Neural cell (in vitro differentiated cells): ENCODE measurements at regions not wholly inside any gene's neighbourhood (a gene's known extent, or its start where the extent isn't known, plus 50 kb on each side); places are given as distances from the start of the nearest gene placed in this dataset.

Experiments
- H2AFZ ChIP-seq: fragments of 200-600, 300-800 bp; sonication (generic), shearing (Covaris generic); 2 replicates; pipeline ENCODE4 v1.6.0; 2014; ENCODE audit warnings: low read depth, mild to moderate bottlenecking, antibody characterized with exemption, low read length, moderate library complexity
- H3F3A ChIP-seq: fragments of 200-600 bp; shearing (Covaris generic); 2 replicates; pipeline ENCODE4 v1.6.1; 2016; ENCODE audit warnings: mild to moderate bottlenecking, moderate library complexity, mixed read lengths, antibody characterized with exemption, low read length; ENCODE audit not compliant: insufficient read depth, poor library complexity, severe bottlenecking
- H3K27ac ChIP-seq: fragments of 200-600, 300-800 bp; sonication (generic), shearing (Covaris generic); 2 replicates; pipeline ENCODE4 v1.5.1; 2014; ENCODE audit warnings: mild to moderate bottlenecking, low read length, moderate library complexity
- H3K27me3 ChIP-seq: fragments of 300-800, 200-600 bp; sonication (generic), shearing (Covaris generic); 2 replicates; pipeline ENCODE4 v1.6.0; 2014; ENCODE audit warnings: mild to moderate bottlenecking, low read depth, low read length, moderate library complexity; ENCODE audit not compliant: insufficient read depth
- H3K36me3 ChIP-seq: fragments of 300-800, 200-600 bp; sonication (generic), shearing (Covaris generic); 2 replicates; pipeline ENCODE4 v1.5.1; 2014; ENCODE audit warnings: mild to moderate bottlenecking, antibody characterized with exemption, low read length, moderate library complexity; ENCODE audit not compliant: insufficient read depth
- H3K4me2 ChIP-seq: fragments of 300-800, 200-600 bp; sonication (generic), shearing (Covaris generic); 2 replicates; pipeline ENCODE4 v1.6.0; 2014; ENCODE audit warnings: mild to moderate bottlenecking, low read length
- H3K4me3 ChIP-seq: fragments of 300-800, 200-600 bp; sonication (generic), shearing (Covaris generic); 2 replicates; pipeline ENCODE4 v1.5.1; 2014; ENCODE audit warnings: mild to moderate bottlenecking, low read length, moderate library complexity
- H3K79me2 ChIP-seq: fragments of 200-600 bp; shearing (Covaris generic); replicated peaks from 2 replicates; pipeline ENCODE4 v1.6.0; 2014; ENCODE audit warnings: mild to moderate bottlenecking, low read length, moderate library complexity; ENCODE audit not compliant: insufficient read depth
- H3K9ac ChIP-seq: fragments of 300-800, 200-600 bp; sonication (generic), shearing (Covaris generic); 2 replicates; pipeline ENCODE4 v1.6.1; 2016; ENCODE audit warnings: mild to moderate bottlenecking, low read length, mixed read lengths
- H3K9me2 ChIP-seq: fragments of 200-600 bp; shearing (Covaris generic); 2 replicates; pipeline ENCODE4 v1.6.1; 2016; ENCODE audit warnings: mild to moderate bottlenecking, low read length, mixed read lengths; ENCODE audit not compliant: insufficient read depth
- H3K9me3 ChIP-seq: fragments of 200-600, 300-800 bp; sonication (generic), shearing (Covaris generic); 2 replicates; pipeline ENCODE4 v1.6.1; 2016; ENCODE audit warnings: mild to moderate bottlenecking, mixed run types, low read length, moderate library complexity, mixed read lengths
- H4K20me1 ChIP-seq: fragments of 200-600 bp; shearing (Covaris generic); 2 replicates; pipeline ENCODE4 v1.6.1; 2016; ENCODE audit warnings: mild to moderate bottlenecking, mixed run types; ENCODE audit not compliant: insufficient read depth
- EP300 ChIP-seq: fragments of 450-650 bp; conservative IDR thresholded peaks from 2 replicates; pipeline ENCODE4 v1.6.1; 2014; ENCODE audit warnings: antibody characterized with exemption, mild to moderate bottlenecking, moderate library complexity; ENCODE audit not compliant: poor library complexity, severe bottlenecking
- EZH2 ChIP-seq: fragments of 200-600, 300-800 bp; shearing (Covaris generic), sonication (generic); IDR thresholded peaks from 2 replicates; pipeline ENCODE4 v1.6.1; 2014; ENCODE audit warnings: antibody characterized with exemption, low read length, borderline replicate concordance, mild to moderate bottlenecking; ENCODE audit not compliant: insufficient read depth, poor library complexity, severe bottlenecking
- MXI1 ChIP-seq: fragments of 450-650 bp; conservative IDR thresholded peaks from 2 replicates; pipeline ENCODE4 v1.6.1; 2014; ENCODE audit warnings: antibody characterized with exemption, mild to moderate bottlenecking; ENCODE audit not compliant: poor library complexity, severe bottlenecking
- POLR2AphosphoS5 ChIP-seq: IDR thresholded peaks from 2 replicates; pipeline ENCODE4 v1.6.1; 2012
- RAD21 ChIP-seq: fragments of 450-650 bp; conservative IDR thresholded peaks from 2 replicates; pipeline ENCODE4 v1.6.1; 2014; ENCODE audit warnings: antibody characterized with exemption, mild to moderate bottlenecking, moderate library complexity
- REST ChIP-seq: IDR thresholded peaks from 2 replicates; pipeline ENCODE4 v1.6.1; 2012; ENCODE audit warnings: borderline replicate concordance
- SMC3 ChIP-seq: fragments of 450-650 bp; conservative IDR thresholded peaks from 2 replicates; pipeline ENCODE4 v1.6.1; 2014; ENCODE audit warnings: antibody characterized with exemption, mild to moderate bottlenecking, moderate library complexity; ENCODE audit not compliant: poor library complexity
- TAF1 ChIP-seq: IDR thresholded peaks from 2 replicates; pipeline ENCODE4 v1.6.1; 2012; ENCODE audit warnings: low read depth
- TF ChIP-seq, protein P1 (sequence below): fragments of 450-650 bp; IDR thresholded peaks from 2 replicates; pipeline ENCODE4 v1.5.1; 2014; ENCODE audit warnings: antibody characterized with exemption, mild to moderate bottlenecking, moderate library complexity; ENCODE audit not compliant: poor library complexity, severe bottlenecking

DNA sequence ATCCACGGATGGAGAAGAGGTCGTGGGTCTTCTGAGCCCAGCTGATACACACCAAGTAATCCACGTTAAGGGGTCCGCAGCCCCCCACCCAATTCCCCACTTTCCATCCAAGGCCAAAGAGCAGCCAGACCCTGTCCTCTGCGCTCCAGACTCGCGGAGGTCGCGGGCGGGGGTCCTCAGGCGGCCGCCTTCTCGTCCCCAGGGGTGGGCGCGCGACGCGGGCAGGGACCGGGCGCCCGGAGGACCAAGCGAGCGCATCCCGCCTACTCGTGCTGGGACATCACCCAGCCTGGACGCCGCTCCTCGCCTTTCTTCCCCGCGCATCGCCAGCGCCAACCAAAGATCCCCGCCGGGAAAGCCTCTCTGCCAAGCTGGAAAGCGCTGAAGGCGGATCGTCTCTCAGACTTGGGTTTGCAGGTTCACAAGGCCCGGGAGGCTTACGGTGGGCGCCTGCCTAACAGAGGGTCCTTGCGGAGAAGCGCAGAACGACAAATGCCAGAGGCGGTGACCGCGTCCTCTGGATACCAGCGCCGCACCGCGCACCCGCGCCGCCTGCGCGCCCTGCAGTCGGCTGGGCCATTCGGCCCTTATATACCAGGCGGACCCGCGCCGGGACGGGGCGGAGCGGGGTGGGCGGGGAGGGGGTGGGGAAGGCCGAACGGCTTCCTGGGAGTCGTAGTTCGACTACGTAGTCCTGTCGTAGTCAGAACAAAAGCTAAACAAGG is 471.6 kb downstream of the SOX9 start:
- H2AFZ ChIP-seq, result peak overlapping the region; percentile 34
- H3K27me3 ChIP-seq, result peaks cover 11% of the 10 kb centered on the region
- TF ChIP-seq REST (peak; percentile 69), EZH2 (no peak), TAF1 (peak; percentile 88), RAD21 (peak; percentile 55), EP300 (peak; percentile 41), SMC3 (peak; percentile 45), POLR2AphosphoS5 (peak; percentile 96), MXI1 (peak; percentile 72)
- TF ChIP-seq, protein P1, sequence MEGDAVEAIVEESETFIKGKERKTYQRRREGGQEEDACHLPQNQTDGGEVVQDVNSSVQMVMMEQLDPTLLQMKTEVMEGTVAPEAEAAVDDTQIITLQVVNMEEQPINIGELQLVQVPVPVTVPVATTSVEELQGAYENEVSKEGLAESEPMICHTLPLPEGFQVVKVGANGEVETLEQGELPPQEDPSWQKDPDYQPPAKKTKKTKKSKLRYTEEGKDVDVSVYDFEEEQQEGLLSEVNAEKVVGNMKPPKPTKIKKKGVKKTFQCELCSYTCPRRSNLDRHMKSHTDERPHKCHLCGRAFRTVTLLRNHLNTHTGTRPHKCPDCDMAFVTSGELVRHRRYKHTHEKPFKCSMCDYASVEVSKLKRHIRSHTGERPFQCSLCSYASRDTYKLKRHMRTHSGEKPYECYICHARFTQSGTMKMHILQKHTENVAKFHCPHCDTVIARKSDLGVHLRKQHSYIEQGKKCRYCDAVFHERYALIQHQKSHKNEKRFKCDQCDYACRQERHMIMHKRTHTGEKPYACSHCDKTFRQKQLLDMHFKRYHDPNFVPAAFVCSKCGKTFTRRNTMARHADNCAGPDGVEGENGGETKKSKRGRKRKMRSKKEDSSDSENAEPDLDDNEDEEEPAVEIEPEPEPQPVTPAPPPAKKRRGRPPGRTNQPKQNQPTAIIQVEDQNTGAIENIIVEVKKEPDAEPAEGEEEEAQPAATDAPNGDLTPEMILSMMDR, result peak; percentile 41
- H3K9ac ChIP-seq, result peak overlapping the region; percentile 72
- H4K20me1 ChIP-seq, result no peaks in the 10 kb centered on the region
- H3K9me3 ChIP-seq, result no peaks in the 10 kb centered on the region
- H3K4me3 ChIP-seq, result peak overlapping the region; percentile 97
- H3K36me3 ChIP-seq, result no peaks in the 10 kb centered on the region
- peak overlapping the region; percentile 83 for H3K4me2 ChIP-seq
- no peaks in the 10 kb centered on the region for H3K9me2 ChIP-seq
- peak overlapping the region; percentile 60 for H3K27ac ChIP-seq
- no peaks in the 10 kb centered on the region for H3F3A ChIP-seq
- no peaks in the 10 kb centered on the region for H3K79me2 ChIP-seq

- no peaks in the 10 kb centered on the region for H3K9me3 ChIP-seq
- H3K79me2 ChIP-seq, result no peaks in the 10 kb centered on the region
- no peak overlapping the region for H3K27ac ChIP-seq
- TF ChIP-seq EP300, result no peak
- no peak for TF ChIP-seq TAF1
- TF ChIP-seq MXI1, result no peak
- TF ChIP-seq REST, result no peak
- TF ChIP-seq, protein P1, result no peak
- no peak for TF ChIP-seq RAD21
- no peak for TF ChIP-seq POLR2AphosphoS5
- no peak for TF ChIP-seq SMC3
- no peak for TF ChIP-seq EZH2
- peak overlapping the region; percentile 97 for H3K4me3 ChIP-seq
- no peaks in the 10 kb centered on the region for H3F3A ChIP-seq
- no peaks in the 10 kb centered on the region for H4K20me1 ChIP-seq
- no peaks in the 10 kb centered on the region for H3K9me2 ChIP-seq
- no peak overlapping the region for H3K4me2 ChIP-seq
- H3K9ac ChIP-seq, result no peak overlapping the region
- H3K27me3 ChIP-seq, result peaks cover 11% of the 10 kb centered on the region
- H3K36me3 ChIP-seq, result no peaks in the 10 kb centered on the region
- peak overlapping the region; percentile 47 for H2AFZ ChIP-seq
Measured at GRCh38 chr17:72592967-72593325, 472.1 kb downstream of the SOX9 start.
